ENCODE measurements at regions not wholly inside any gene's neighbourhood (a gene's known extent, or its start where the extent isn't known, plus 50 kb on each side); places are given as distances from the start of the nearest gene placed in this dataset.
"Not testable (repeated sequence)": the region's sequence is repeated elsewhere in the genome, so short reads cannot be mapped to it uniquely, and the experiment has no call there.

DNA sequence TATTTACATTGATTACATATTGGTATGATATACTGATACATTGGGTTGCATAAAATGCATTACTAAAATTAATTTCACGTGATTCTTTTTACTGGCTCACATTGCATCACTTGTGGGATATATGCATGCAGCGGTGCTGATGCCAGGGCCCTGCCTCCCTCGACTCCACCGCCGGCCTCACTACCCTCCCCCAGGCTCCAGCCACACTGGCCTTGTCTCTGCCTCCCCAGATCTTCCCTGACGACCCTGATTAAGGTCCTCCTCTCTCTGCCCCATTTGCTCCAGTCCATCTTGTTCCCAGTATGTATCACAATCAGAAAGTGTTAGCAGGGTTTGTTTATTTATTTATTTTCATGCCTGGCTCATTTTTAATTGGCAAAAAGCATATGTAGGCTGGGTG, 306.8 kb downstream of the FOXL1 start:
- Histone ChIP-seq H3K36me3 (no peaks in the 10 kb centered on the region), H3K27me3 (peaks cover 0 to 30% of the 10 kb centered on the region in 2 donors)
- intact Hi-C loops (cut with DNase I; ENCODE audit: low total_unique reads) = no loop called here

DNA sequence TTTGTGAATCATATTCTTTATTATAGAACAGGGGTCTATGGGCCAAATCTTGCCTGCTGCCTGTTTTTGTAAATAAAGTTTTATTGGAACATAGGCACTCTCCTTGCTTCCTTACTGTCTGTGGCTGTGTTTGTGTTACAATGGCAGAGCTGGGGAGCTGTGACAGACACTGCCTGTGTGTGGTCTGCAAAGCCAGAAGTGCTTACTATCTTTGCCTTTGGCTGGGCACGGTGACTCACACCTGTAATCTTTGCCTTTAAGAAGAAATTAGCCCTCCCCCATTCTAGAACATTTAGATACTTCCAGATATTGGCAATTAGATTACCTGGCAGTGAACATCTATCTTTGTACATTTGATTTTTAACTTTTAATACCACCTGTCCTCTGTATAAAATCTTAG, 308.3 kb downstream of the FOXL1 start:
- no peak for TF ChIP-seq POLR2AphosphoS5 (IDR thresholded peaks at IDR 0.05)
- TF ChIP-seq POLR2A (IDR thresholded peaks at IDR 0.05) = no peak
- TF ChIP-seq CTCF (IDR thresholded peaks at IDR 0.05) = no peak
- no peak overlapping the region for H3K27ac ChIP-seq
- intact Hi-C loops (cut with DNase I; ENCODE audit: low total_unique reads) = no loop called here
- no peaks in the 10 kb centered on the region for H3K9me3 ChIP-seq
- H3K36me3 ChIP-seq = no peaks in the 10 kb centered on the region
- H3K4me1 ChIP-seq = no peaks in the 10 kb centered on the region
- no peak overlapping the region for H3K4me3 ChIP-seq
- H3K27me3 ChIP-seq = peaks cover 0 to 23% of the 10 kb centered on the region in 2 donors
- no peak for DNase-seq (ENCODE audit: low spot score in 2 of 2)

More for the DNA sequence above, 306.8 kb downstream of the FOXL1 start:
- Histone ChIP-seq H3K4me1 (no peaks in the 10 kb centered on the region), H3K27ac (no peak overlapping the region), H3K4me3 (no peak overlapping the region), H3K9me3 (no peaks in the 10 kb centered on the region)
- no peak for TF ChIP-seq CTCF (IDR thresholded peaks at IDR 0.05)
- no peak for TF ChIP-seq POLR2A (IDR thresholded peaks at IDR 0.05)
- TF ChIP-seq POLR2AphosphoS5 (IDR thresholded peaks at IDR 0.05) = no peak
- DNase-seq (ENCODE audit: low spot score in 2 of 2) = no peak

DNA sequence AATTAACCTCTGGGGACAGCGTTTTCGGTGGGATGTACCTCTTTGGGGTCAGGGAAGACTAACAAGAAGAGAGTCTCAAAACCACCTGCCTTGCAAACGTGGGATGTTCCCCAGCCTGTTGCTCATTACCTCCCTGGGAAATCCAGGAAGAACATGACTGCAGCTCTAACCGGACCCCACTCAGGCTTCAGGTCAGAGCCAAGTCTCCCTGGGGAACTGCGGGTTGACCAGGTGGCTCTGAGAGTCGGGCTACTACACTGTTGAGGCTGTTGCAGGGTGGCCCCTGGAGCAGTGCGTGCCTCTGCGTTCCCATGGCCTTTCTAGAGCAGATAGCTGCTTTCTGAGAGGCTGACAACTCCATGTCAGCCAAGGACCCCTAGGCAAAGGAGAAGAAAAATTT, 309.1 kb downstream of the FOXL1 start:
- no peak for DNase-seq (ENCODE audit: low spot score in 2 of 2)

DNA sequence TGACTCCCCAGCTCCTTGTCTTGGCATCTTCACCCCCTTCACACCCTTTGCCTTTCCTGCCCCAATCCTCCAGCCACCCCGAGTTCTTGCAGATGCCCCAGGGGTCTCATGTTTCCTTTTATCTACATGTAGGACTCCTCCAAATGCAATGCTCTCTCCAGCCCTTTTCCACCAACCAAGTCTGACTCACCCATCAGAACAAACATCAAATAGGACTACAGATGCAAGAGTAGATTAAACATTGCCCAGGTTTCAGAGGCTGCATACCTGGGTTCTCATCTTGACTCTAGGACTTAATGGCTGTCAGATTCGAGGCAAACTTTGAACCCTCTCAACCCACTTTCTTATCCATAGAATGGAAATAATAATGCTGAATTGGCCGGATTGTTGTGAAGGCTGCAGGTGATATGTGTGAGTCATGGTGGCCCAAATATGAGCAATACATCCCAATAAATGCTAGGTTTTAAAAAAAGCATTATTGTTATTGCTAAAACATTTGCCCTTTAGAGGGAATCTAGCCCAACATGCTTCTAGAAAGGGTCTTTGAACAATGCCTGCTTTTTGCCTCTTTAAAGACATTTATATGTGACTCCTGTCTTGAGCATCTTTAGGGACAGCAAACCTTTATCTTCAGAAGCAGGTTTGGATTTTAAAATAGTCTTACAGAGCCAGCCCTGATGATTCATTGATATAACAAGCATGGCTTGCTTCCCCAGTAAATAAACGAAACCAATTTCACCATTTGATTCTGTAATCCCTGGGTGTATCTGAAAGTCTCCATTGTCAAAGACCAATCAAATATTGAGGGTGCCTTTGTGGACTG, 310.1 kb downstream of the FOXL1 start:
- no peak for TF ChIP-seq POLR2A (IDR thresholded peaks at IDR 0.05)
- no peak for TF ChIP-seq POLR2AphosphoS5 (IDR thresholded peaks at IDR 0.05)
- TF ChIP-seq CTCF (IDR thresholded peaks at IDR 0.05) = no peak
- DNase-seq (ENCODE audit: low spot score in 2 of 2) = no peak
- H3K36me3 ChIP-seq = no peaks in the 10 kb centered on the region
- no peak overlapping the region for H3K27ac ChIP-seq
- no peak overlapping the region for H3K4me3 ChIP-seq
- H3K4me1 ChIP-seq = no peaks in the 10 kb centered on the region
- H3K9me3 ChIP-seq = no peaks in the 10 kb centered on the region
- peaks cover 0 to 16% of the 10 kb centered on the region in 2 donors for H3K27me3 ChIP-seq
- intact Hi-C loops (cut with DNase I; ENCODE audit: low total_unique reads) = no loop called here

More for the DNA sequence above, 309.1 kb downstream of the FOXL1 start:
- no peaks in the 10 kb centered on the region for H3K9me3 ChIP-seq
- H3K27ac ChIP-seq = no peak overlapping the region
- intact Hi-C loops (cut with DNase I; ENCODE audit: low total_unique reads) = no loop called here
- peaks cover 0 to 20% of the 10 kb centered on the region in 2 donors for H3K27me3 ChIP-seq
- no peaks in the 10 kb centered on the region for H3K4me1 ChIP-seq
- TF ChIP-seq POLR2A (IDR thresholded peaks at IDR 0.05) (no peak), POLR2AphosphoS5 (IDR thresholded peaks at IDR 0.05) (no peak), CTCF (IDR thresholded peaks at IDR 0.05) (no peak)
- H3K4me3 ChIP-seq = no peak overlapping the region
- H3K36me3 ChIP-seq = no peaks in the 10 kb centered on the region

GRCh38 chr16:86889054-86889366, 310.7 kb downstream of the FOXL1 start:
- DNase-seq (ENCODE audit: low spot score in 2 of 2); H3K4me3 ChIP-seq; H3K9me3 ChIP-seq; H3K4me1 ChIP-seq; intact Hi-C loops (cut with DNase I; ENCODE audit: low total_unique reads); H3K36me3 ChIP-seq; H3K27ac ChIP-seq: not testable (repeated sequence)
- peaks cover 0 to 12% of the 10 kb centered on the region in 2 donors for H3K27me3 ChIP-seq
